Keratinocyte (primary cell): ENCODE measurements at regions not wholly inside any gene's neighbourhood (a gene's known extent, or its start where the extent isn't known, plus 50 kb on each side); places are given as distances from the start of the nearest gene placed in this dataset.

ENCODE experiments used
- DNase-seq: peaks from one replicate; pipeline ENCODE4 v3.0.0-alpha.2; 2011; ENCODE audit warnings: low read depth, missing footprints, low spot score
- FAIRE-seq: peaks from 2 replicates; lab custom pipeline; 2011; peaks lifted over from hg19 to GRCh38; lab: Jason Lieb, UNC
- H2AFZ ChIP-seq: 2 replicates; pipeline ENCODE4 v1.6.0; 2012; ENCODE audit warnings: low read length, control low read depth, inconsistent platforms; ENCODE audit not compliant: control insufficient read depth
- H3K27ac ChIP-seq: 2 replicates; pipeline ENCODE4 v1.5.1; 2011; ENCODE audit warnings: low read length; ENCODE audit not compliant: control insufficient read depth, insufficient read depth
- H3K27me3 ChIP-seq: 3 replicates; pipeline ENCODE4 v1.6.0; 2011; ENCODE audit warnings: low read length; ENCODE audit not compliant: control insufficient read depth, insufficient read depth; ENCODE audit errors: extremely low read depth
- H3K36me3 ChIP-seq, 2 experiments: 2 replicates in 1 of 2; 3 replicates in 1 of 2; pipeline ENCODE4 v1.5.1; 2011; ENCODE audit warnings: low read length in 2 of 2, mild to moderate bottlenecking in 1 of 2; ENCODE audit not compliant: control insufficient read depth in 2 of 2, insufficient read depth in 2 of 2; ENCODE audit errors: extremely low read depth in 1 of 2
- H3K4me1 ChIP-seq: 3 replicates; pipeline ENCODE4 v1.5.1; 2011; ENCODE audit warnings: low read length; ENCODE audit not compliant: control insufficient read depth, insufficient read depth; ENCODE audit errors: extremely low read depth
- H3K4me2 ChIP-seq: 3 replicates; pipeline ENCODE4 v1.6.0; 2011; ENCODE audit warnings: low read depth, low read length; ENCODE audit not compliant: control insufficient read depth, insufficient read depth; ENCODE audit errors: extremely low read depth
- H3K4me3 ChIP-seq, 3 experiments: fragments of 200-600 bp in 1 of 3; sonication (generic) in 1 of 3; 2 replicates in 2 of 3; 3 replicates in 1 of 3; pipeline ENCODE4 v1.5.1; 2011 to 2016; ENCODE audit warnings: low read length in 3 of 3, mild to moderate bottlenecking in 3 of 3, control low read depth in 2 of 3, inconsistent platforms in 1 of 3, low read depth in 1 of 3, mixed read lengths in 1 of 3, mixed run types in 1 of 3, moderate library complexity in 1 of 3; ENCODE audit not compliant: control insufficient read depth in 2 of 3, insufficient read depth in 2 of 3; ENCODE audit errors: extremely low read depth in 1 of 3
- H3K79me2 ChIP-seq: 2 replicates; pipeline ENCODE4 v1.6.0; 2012; ENCODE audit warnings: low read length; ENCODE audit not compliant: control insufficient read depth, insufficient read depth
- H3K9ac ChIP-seq: 3 replicates; pipeline ENCODE4 v1.6.0; 2011; ENCODE audit warnings: low read length; ENCODE audit not compliant: control insufficient read depth, insufficient read depth; ENCODE audit errors: extremely low read depth
- H3K9me1 ChIP-seq: 3 replicates; pipeline ENCODE4 v1.6.0; 2011; ENCODE audit warnings: low read length; ENCODE audit not compliant: control insufficient read depth, insufficient read depth; ENCODE audit errors: extremely low read depth
- H3K9me3 ChIP-seq: 2 replicates; pipeline ENCODE4 v1.5.1; 2012; ENCODE audit warnings: low read depth, low read length; ENCODE audit not compliant: control insufficient read depth
- H4K20me1 ChIP-seq: 3 replicates; pipeline ENCODE4 v1.6.0; 2011; ENCODE audit warnings: low read length; ENCODE audit not compliant: control insufficient read depth, insufficient read depth; ENCODE audit errors: extremely low read depth
- EZH2 ChIP-seq: IDR thresholded peaks from one replicate; pipeline ENCODE4 v1.6.1; 2012; ENCODE audit warnings: inconsistent platforms, mild to moderate bottlenecking, low read length, moderate library complexity
- dilution Hi-C: fragments of 300-500 bp; cut with MboI; formaldehyde crosslinking; loops from one replicate; pipeline ENCODE4 v1.7.0; 2020; ENCODE audit warnings: low sequenced_read_pairs; ENCODE audit not compliant: extremely low pct_ligation_motif_present
- TF ChIP-seq, protein P1 (sequence below), 3 experiments: IDR thresholded peaks in 1 of 3; conservative IDR thresholded peaks in 1 of 3; optimal IDR thresholded peaks in 1 of 3; 2 replicates in 2 of 3; 3 replicates in 1 of 3; pipeline versions ENCODE3 to v1.5.1; 2011; ENCODE audit warnings: low read length in 3 of 3, mild to moderate bottlenecking in 3 of 3, moderate library complexity in 2 of 3, control low read depth in 1 of 3, inconsistent platforms in 1 of 3; ENCODE audit not compliant: insufficient read depth in 2 of 3; ENCODE audit errors: extremely low read depth in 1 of 3

DNA sequence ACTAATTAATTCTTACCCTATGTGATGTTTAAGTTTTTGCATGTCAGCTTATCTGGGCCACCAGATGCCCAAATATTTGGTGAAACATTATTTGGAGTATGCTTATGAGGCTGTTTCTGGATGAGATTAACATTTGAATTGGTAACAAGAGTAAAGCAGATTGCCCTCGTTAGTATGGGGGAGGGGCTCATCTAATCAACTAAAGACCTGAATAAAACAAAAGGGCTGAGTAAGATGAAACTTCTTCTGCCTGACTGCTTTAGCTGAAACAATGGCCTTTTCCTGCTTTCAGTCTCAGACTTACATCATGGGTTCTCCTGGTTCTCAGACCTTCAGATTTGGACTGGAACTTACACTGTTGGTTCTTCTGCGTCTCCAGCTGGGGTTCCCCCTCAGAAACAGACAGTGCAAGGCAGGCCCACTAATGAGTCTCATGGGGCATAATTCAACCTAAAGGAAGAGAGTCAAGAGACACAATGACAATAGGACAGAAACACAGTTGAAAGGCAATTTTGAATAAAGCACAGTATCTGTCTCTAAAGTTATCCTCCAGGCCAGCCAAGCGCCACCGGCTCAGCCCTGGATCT is 288.4 kb downstream of the CAAP1 start:
- Histone ChIP-seq H3K4me3 (no peak overlapping the region), H3K36me3 (no peaks in the 10 kb centered on the region), H2AFZ (no peak overlapping the region), H3K4me2 (no peak overlapping the region), H3K27me3 (no peaks in the 10 kb centered on the region), H4K20me1 (no peaks in the 10 kb centered on the region), H3K9me1 (no peaks in the 10 kb centered on the region), H3K4me1 (no peaks in the 10 kb centered on the region), H3K27ac (no peak overlapping the region), H3K9me3 (no peaks in the 10 kb centered on the region), H3K79me2 (no peaks in the 10 kb centered on the region), H3K9ac (no peak overlapping the region)
- dilution Hi-C loops, result no loop called here
- DNase-seq, result no peak
- no peak for FAIRE-seq
- TF ChIP-seq EZH2, result no peak
- TF ChIP-seq, protein P1, sequence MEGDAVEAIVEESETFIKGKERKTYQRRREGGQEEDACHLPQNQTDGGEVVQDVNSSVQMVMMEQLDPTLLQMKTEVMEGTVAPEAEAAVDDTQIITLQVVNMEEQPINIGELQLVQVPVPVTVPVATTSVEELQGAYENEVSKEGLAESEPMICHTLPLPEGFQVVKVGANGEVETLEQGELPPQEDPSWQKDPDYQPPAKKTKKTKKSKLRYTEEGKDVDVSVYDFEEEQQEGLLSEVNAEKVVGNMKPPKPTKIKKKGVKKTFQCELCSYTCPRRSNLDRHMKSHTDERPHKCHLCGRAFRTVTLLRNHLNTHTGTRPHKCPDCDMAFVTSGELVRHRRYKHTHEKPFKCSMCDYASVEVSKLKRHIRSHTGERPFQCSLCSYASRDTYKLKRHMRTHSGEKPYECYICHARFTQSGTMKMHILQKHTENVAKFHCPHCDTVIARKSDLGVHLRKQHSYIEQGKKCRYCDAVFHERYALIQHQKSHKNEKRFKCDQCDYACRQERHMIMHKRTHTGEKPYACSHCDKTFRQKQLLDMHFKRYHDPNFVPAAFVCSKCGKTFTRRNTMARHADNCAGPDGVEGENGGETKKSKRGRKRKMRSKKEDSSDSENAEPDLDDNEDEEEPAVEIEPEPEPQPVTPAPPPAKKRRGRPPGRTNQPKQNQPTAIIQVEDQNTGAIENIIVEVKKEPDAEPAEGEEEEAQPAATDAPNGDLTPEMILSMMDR (optimal IDR thresholded peaks at IDR 0.05 in 1 of 3, IDR thresholded peaks at IDR 0.05 in 1 of 3, conservative IDR thresholded peaks at IDR 0.05 in 1 of 3; ENCODE audit: extremely low read depth in 1 of 3, insufficient read depth in 2 of 3, low read length in 3 of 3), result no peak

- Histone ChIP-seq H3K4me1 (no peaks in the 10 kb centered on the region), H3K4me3 (no peak overlapping the region), H4K20me1 (no peaks in the 10 kb centered on the region), H2AFZ (no peak overlapping the region), H3K9me3 (no peaks in the 10 kb centered on the region), H3K36me3 (no peaks in the 10 kb centered on the region), H3K27ac (no peak overlapping the region), H3K9ac (no peak overlapping the region), H3K27me3 (no peaks in the 10 kb centered on the region), H3K4me2 (no peak overlapping the region), H3K9me1 (no peaks in the 10 kb centered on the region), H3K79me2 (no peaks in the 10 kb centered on the region)
- FAIRE-seq, result no peak
- dilution Hi-C loops, result no loop called here
- DNase-seq, result no peak
- TF ChIP-seq, protein P1 (optimal IDR thresholded peaks at IDR 0.05 in 1 of 3, IDR thresholded peaks at IDR 0.05 in 1 of 3, conservative IDR thresholded peaks at IDR 0.05 in 1 of 3; ENCODE audit: extremely low read depth in 1 of 3, insufficient read depth in 2 of 3, low read length in 3 of 3), result no peak
- no peak for TF ChIP-seq EZH2
Observed at GRCh38 chr9:26603617-26604016, 289.0 kb downstream of the CAAP1 start.
